CMK (cell line): ENCODE measurements at regions not wholly inside any gene's neighbourhood (a gene's known extent, or its start where the extent isn't known, plus 50 kb on each side); places are given as distances from the start of the nearest gene placed in this dataset.

ENCODE experiments used
- DNase-seq: peaks from one replicate; pipeline ENCODE4 v3.0.0-alpha.2; 2010; ENCODE audit warnings: low read depth

- DNase-seq = no peak
Observed at GRCh38 chr18:45312555-45313126, 302.6 kb upstream of the SLC14A2 start.

- no peak for DNase-seq
Observed at GRCh38 chr18:45316127-45316526, 299.1 kb upstream of the SLC14A2 start.

GRCh38 chr18:45317948-45318640 lies 297.2 kb upstream of the SLC14A2 start:
- no peak for DNase-seq

- no peak for DNase-seq
Observed at GRCh38 chr18:45320724-45321123, 294.6 kb upstream of the SLC14A2 start.

- no peak for DNase-seq
Observed at GRCh38 chr18:45321520-45321919, 293.8 kb upstream of the SLC14A2 start.

GRCh38 chr18:45322343-45322742 lies 292.9 kb upstream of the SLC14A2 start:
- no peak for DNase-seq

GRCh38 chr18:45324101-45324494 lies 291.2 kb upstream of the SLC14A2 start:
- no peak for DNase-seq

- DNase-seq = no peak
Observed at GRCh38 chr18:45324495-45325113, 290.7 kb upstream of the SLC14A2 start.

- no peak for DNase-seq
Observed at GRCh38 chr18:45325778-45326177, 289.5 kb upstream of the SLC14A2 start.

GRCh38 chr18:45326505-45326904 lies 288.8 kb upstream of the SLC14A2 start:
- DNase-seq = no peak

GRCh38 chr18:45328296-45328695 lies 287.0 kb upstream of the SLC14A2 start:
- no peak for DNase-seq

GRCh38 chr18:45328811-45329210 lies 286.5 kb upstream of the SLC14A2 start:
- DNase-seq = no peak

GRCh38 chr18:45329316-45329715 lies 286.0 kb upstream of the SLC14A2 start:
- DNase-seq = no peak

- DNase-seq = no peak
Observed at GRCh38 chr18:45330170-45330594, 285.1 kb upstream of the SLC14A2 start.

- DNase-seq = no peak
Observed at GRCh38 chr18:45332871-45333270, 282.4 kb upstream of the SLC14A2 start.

- DNase-seq = no peak
Observed at GRCh38 chr18:45334191-45334590, 281.1 kb upstream of the SLC14A2 start.

GRCh38 chr18:45335282-45336043 lies 279.8 kb upstream of the SLC14A2 start:
- no peak for DNase-seq

- no peak for DNase-seq
Observed at GRCh38 chr18:45336448-45336847, 278.8 kb upstream of the SLC14A2 start.

GRCh38 chr18:45337477-45337876 lies 277.8 kb upstream of the SLC14A2 start:
- DNase-seq = no peak

GRCh38 chr18:45339810-45340550 lies 275.3 kb upstream of the SLC14A2 start:
- DNase-seq = no peak

GRCh38 chr18:45340884-45341283 lies 274.4 kb upstream of the SLC14A2 start:
- no peak for DNase-seq

GRCh38 chr18:45341454-45341853 lies 273.8 kb upstream of the SLC14A2 start:
- no peak for DNase-seq
